Tibial nerve (tissue), 4 donors: ENCODE measurements at regions not wholly inside any gene's neighbourhood (a gene's known extent, or its start where the extent isn't known, plus 50 kb on each side); places are given as distances from the start of the nearest gene placed in this dataset.

ENCODE experiments used
- DNase-seq, 2 donors: peaks; one replicate each; pipeline ENCODE4 v3.0.0-alpha.2; 2019; ENCODE audit warnings: low spot score in 2 of 2
- H3K27ac ChIP-seq, 4 donors: fragments of 200-600 bp; sonication (generic) in 3 of 4; one replicate each; pipeline ENCODE4 v1.5.1; 2017 to 2019; ENCODE audit warnings: mild to moderate bottlenecking in 1 of 4
- H3K27me3 ChIP-seq, 2 donors: fragments of 200-600 bp; sonication (generic) in 1 of 2; one replicate each; pipeline versions ENCODE4 v1.5.1 to v1.6.0; 2017 to 2019
- H3K36me3 ChIP-seq, 3 donors: fragments of 200-600 bp; sonication (generic); one replicate each; pipeline ENCODE4 v1.5.1; 2018 to 2019
- H3K4me1 ChIP-seq, 4 donors: fragments of 200-600 bp; sonication (generic) in 3 of 4; one replicate each; pipeline ENCODE4 v1.5.1; 2017 to 2019
- H3K4me3 ChIP-seq, 4 donors: fragments of 200-600 bp; sonication (generic) in 3 of 4; one replicate each; pipeline ENCODE4 v1.5.1; 2017 to 2019; ENCODE audit warnings: mild to moderate bottlenecking in 1 of 4, moderate library complexity in 1 of 4
- H3K9me3 ChIP-seq, 4 donors: fragments of 200-600 bp; sonication (generic) in 3 of 4; one replicate each; pipeline ENCODE4 v1.5.1; 2017 to 2019
- EP300 ChIP-seq, 2 donors: sonication (generic); formaldehyde crosslinking; IDR thresholded peaks; one replicate each; pipeline ENCODE4 v1.6.1; 2017; ENCODE audit warnings: antibody characterized with exemption in 2 of 2, mild to moderate bottlenecking in 1 of 2
- POLR2A ChIP-seq, 2 donors: fragments of 450-650 bp; IDR thresholded peaks; one replicate each; pipeline ENCODE4 v1.6.1; 2017; ENCODE audit warnings: antibody characterized with exemption in 2 of 2, mild to moderate bottlenecking in 2 of 2, moderate library complexity in 2 of 2
- WGBS, 2 donors: methylation state at CpG; one replicate each; pipeline ENCODE4 v1.1.5; 2018; 5-methylcytosine and 5-hydroxymethylcytosine counted together
- TF ChIP-seq, protein P1 (sequence below), 5 experiments: fragments of 200-600 bp in 3 of 5; fragments of 450-650 bp in 2 of 5; sonication (generic) in 3 of 5; IDR thresholded peaks; one replicate each; pipeline ENCODE4 v1.5.1; 2016 to 2019; ENCODE audit warnings: antibody characterized with exemption in 5 of 5, mild to moderate bottlenecking in 3 of 5, moderate library complexity in 2 of 5

DNA sequence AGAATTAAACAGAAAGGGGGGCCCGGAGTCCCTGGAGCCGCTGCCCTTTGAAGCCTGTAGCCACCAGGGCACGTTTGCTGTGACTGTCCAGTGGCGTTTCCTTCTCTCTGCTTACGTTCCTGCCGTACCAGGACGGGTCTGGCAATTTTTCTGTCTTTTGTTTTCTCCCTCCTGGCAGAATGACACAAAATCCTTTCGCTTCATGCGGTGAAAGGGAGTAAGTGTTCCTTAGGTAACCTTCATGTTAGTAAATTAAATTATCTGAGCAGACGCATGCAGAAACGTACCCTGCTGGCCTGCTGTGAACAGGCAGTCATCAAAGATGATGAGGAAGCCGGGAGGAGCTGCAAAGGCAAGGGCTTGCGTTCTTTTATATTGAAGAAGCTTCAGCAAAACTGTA lies 299.3 kb upstream of the ARGLU1 start:
- no peak for DNase-seq
- TF ChIP-seq, protein P1, sequence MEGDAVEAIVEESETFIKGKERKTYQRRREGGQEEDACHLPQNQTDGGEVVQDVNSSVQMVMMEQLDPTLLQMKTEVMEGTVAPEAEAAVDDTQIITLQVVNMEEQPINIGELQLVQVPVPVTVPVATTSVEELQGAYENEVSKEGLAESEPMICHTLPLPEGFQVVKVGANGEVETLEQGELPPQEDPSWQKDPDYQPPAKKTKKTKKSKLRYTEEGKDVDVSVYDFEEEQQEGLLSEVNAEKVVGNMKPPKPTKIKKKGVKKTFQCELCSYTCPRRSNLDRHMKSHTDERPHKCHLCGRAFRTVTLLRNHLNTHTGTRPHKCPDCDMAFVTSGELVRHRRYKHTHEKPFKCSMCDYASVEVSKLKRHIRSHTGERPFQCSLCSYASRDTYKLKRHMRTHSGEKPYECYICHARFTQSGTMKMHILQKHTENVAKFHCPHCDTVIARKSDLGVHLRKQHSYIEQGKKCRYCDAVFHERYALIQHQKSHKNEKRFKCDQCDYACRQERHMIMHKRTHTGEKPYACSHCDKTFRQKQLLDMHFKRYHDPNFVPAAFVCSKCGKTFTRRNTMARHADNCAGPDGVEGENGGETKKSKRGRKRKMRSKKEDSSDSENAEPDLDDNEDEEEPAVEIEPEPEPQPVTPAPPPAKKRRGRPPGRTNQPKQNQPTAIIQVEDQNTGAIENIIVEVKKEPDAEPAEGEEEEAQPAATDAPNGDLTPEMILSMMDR (IDR thresholded peaks at IDR 0.05): no peak
- TF ChIP-seq POLR2A (IDR thresholded peaks at IDR 0.05): no peak
- no peak for TF ChIP-seq EP300 (IDR thresholded peaks at IDR 0.05)
- Histone ChIP-seq H3K27me3 (no peaks in the 10 kb centered on the region), H3K27ac (no peak overlapping the region), H3K36me3 (no peaks in the 10 kb centered on the region), H3K9me3 (no peaks in the 10 kb centered on the region), H3K4me1 (peaks cover 0 to 8% (median 0%) of the 10 kb centered on the region in 4 donors), H3K4me3 (peak overlapping the region in 1 of 4 donors; percentile 19)
- WGBS, 2 donors: 13 to 14% methylated on average over 13 of the region's 13 CpGs

DNA sequence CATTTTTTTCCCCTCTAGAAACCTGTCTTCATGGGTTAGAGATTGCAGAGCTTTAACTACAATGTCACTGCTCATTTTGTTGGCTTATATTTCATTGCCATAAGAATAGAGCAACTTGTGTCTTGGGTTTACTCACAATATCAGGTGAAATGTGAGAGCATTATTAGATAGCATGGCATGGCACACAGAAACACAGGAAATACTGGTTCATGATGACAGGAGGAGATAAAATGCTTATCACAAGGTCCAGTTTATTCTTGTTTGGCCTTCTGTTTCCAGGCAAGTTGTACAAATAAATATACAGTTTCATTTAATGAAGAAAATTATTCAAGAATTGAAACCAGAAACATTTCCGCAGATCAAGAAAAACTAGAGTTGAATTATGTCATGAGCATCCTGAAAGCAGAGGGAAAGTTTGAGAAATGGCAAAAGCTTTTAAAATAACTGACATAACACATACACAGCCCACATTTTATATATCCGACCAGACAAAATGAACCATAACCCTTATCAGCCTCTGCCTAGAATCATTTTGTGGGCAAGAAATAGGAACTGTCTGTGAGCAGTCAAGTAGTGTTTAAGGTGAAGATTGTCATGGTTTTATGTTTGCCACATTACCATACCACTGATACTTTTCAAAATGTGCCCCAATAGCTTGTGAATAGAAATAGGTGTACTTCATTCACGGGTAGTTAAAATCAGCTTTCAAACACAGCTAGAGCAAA lies 297.9 kb upstream of the ARGLU1 start:
- no peaks in the 10 kb centered on the region for H3K9me3 ChIP-seq
- H3K4me1 ChIP-seq: peaks cover 0 to 8% (median 0%) of the 10 kb centered on the region in 4 donors
- 70 to 72% methylated on average over 3 of the region's 3 CpGs for WGBS, 2 donors
- DNase-seq: no peak
- TF ChIP-seq POLR2A (IDR thresholded peaks at IDR 0.05) (no peak), EP300 (IDR thresholded peaks at IDR 0.05) (no peak)
- TF ChIP-seq, protein P1 (IDR thresholded peaks at IDR 0.05): no peak
- H3K27ac ChIP-seq: no peak overlapping the region
- no peaks in the 10 kb centered on the region for H3K27me3 ChIP-seq
- H3K36me3 ChIP-seq: no peaks in the 10 kb centered on the region
- no peak overlapping the region for H3K4me3 ChIP-seq

DNA sequence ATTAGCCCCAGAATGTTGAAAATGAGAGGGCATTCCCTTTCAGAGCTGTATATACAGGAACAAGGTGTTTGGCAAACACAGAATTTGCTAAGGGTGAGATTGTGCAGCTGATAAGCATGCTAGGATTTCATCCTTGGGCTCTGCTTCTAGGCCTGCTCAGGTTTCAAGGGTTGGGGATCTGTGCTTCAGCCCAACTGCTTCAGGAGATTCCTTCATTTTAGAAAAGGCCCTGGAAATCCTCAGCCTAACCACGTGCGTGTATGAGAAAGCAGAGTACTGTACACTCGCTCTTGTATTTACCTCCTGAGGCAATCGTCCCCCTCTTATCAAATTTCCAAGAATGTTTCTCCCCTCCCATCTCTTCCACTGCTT lies 291.6 kb upstream of the ARGLU1 start:
- WGBS, 2 donors: 49 to 55% methylated on average over 4 of the region's 4 CpGs

DNA sequence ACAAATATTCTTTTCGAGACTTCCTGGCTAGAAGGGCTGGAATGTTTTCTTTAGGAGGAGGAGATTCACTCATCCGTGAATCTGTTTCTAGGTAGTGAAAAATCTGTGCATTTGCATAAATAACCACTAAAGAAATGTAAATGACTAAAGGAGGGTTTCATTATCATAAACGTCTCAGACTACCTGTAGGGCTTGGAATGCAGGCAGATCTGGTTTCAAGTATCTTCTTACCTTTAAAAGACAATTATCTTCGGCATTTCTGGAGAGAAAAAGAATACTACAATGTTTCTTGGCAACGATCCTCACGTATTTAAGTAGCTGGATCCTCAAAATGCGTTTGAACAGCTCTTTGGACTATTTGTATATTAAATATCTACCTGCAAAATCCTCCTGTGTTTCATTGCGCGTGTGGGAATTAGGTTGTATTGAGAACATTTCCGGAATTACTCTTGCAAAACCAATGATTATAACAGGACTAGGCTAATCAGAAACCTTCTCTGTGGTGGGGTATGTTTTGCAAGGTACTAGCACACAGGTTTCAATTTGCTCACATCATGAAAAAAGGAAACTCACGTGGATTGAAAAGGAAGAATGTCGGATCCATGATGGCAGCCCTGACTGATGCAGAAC lies 291.1 kb upstream of the ARGLU1 start:
- 59 to 60% methylated on average over 12 of the region's 12 CpGs for WGBS, 2 donors
- Histone ChIP-seq H3K4me1 (no peaks in the 10 kb centered on the region), H3K36me3 (no peaks in the 10 kb centered on the region), H3K27ac (no peak overlapping the region), H3K27me3 (no peaks in the 10 kb centered on the region), H3K4me3 (no peak overlapping the region), H3K9me3 (no peaks in the 10 kb centered on the region)
- no peak for DNase-seq
- no peak for TF ChIP-seq EP300 (IDR thresholded peaks at IDR 0.05)
- TF ChIP-seq POLR2A (IDR thresholded peaks at IDR 0.05): no peak
- TF ChIP-seq, protein P1 (IDR thresholded peaks at IDR 0.05): no peak

More for the DNA sequence above, 291.6 kb upstream of the ARGLU1 start:
- Histone ChIP-seq H3K4me3 (no peak overlapping the region), H3K27me3 (no peaks in the 10 kb centered on the region), H3K27ac (no peak overlapping the region), H3K9me3 (no peaks in the 10 kb centered on the region), H3K36me3 (no peaks in the 10 kb centered on the region), H3K4me1 (no peaks in the 10 kb centered on the region)
- no peak for DNase-seq
- no peak for TF ChIP-seq POLR2A (IDR thresholded peaks at IDR 0.05)
- TF ChIP-seq EP300 (IDR thresholded peaks at IDR 0.05): no peak
- TF ChIP-seq, protein P1 (IDR thresholded peaks at IDR 0.05): no peak

DNA sequence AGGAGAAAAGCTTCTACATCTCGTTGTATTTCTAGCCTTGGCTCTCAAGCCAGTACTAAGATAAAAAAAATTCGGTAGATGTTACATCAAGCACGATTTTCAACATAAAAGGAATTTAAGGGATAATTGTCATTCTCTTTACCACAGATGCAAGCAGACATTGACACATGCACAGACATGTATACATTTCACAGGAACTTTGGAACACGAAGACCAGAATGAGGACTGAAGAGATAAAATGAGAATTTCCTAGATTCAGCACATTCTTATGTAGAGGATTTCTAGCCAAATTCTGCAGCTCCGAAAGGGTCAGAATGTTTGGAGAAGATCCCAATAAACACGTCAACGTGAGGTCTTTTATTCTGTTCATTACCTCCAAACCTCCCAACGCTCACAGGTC lies 284.5 kb upstream of the ARGLU1 start:
- no peaks in the 10 kb centered on the region for H3K27me3 ChIP-seq
- H3K4me3 ChIP-seq: no peak overlapping the region
- no peak for DNase-seq
- no peaks in the 10 kb centered on the region for H3K9me3 ChIP-seq
- H3K27ac ChIP-seq: no peak overlapping the region
- no peaks in the 10 kb centered on the region for H3K36me3 ChIP-seq
- 61 to 72% methylated on average over 8 of the region's 8 CpGs for WGBS, 2 donors
- no peaks in the 10 kb centered on the region for H3K4me1 ChIP-seq
- TF ChIP-seq, protein P1 (IDR thresholded peaks at IDR 0.05): no peak
- TF ChIP-seq POLR2A (IDR thresholded peaks at IDR 0.05): no peak
- TF ChIP-seq EP300 (IDR thresholded peaks at IDR 0.05): no peak
